ENCODE measurements at regions not wholly inside any gene's neighbourhood (a gene's known extent, or its start where the extent isn't known, plus 50 kb on each side); places are given as distances from the start of the nearest gene placed in this dataset.

DNA sequence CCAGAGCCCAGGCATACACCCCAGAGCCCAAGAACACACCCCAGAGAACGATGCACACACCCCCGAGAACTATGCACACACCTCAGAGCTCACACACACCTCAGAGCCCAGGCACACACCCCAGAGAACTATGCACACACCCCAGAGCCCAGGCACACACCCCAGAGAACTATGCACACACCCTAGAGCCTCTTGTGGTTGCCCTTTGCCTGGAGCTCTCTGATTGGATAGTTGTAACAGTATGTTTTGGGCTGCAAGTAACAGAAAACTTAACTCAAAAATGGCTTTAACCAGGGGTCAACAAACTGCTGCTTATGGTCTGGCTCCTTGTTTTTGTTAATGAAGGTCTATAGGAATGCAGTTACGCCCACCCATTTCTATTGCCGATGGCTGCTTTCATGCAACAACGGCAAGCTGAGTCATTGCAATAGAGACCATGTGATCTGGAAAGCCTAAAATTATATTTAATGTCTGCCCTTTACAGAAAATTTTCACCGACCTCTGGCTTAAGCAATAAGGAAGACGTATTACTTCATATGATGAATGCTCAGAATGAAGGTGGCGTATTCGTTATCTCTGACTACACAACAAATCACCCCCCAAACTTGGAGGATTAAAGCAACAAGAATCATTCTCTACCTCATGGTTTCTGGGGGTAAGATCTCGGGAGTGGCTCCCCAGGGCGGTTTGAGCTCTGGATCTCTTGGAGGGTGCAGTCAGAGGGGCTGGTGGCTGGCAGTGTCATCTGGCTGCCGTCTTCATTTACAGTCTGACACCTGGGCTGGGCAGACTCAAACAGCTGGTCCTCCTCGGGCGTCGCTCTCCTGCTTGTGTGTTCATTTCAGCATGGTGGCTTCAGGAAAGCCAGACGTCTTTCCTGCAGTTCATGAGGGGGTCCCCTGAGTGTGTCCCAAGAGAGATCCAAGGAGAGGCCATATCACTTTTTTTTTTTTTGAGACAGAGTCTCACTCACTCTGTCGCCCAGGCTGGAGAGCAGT is 66.3 kb upstream of the NCOR2 start:
- no peak overlapping the region for H3K27ac ChIP-seq (ENCODE audit: low read depth, low read length)
- H3K9ac ChIP-seq (ENCODE audit: low read length) = no peak overlapping the region

DNA sequence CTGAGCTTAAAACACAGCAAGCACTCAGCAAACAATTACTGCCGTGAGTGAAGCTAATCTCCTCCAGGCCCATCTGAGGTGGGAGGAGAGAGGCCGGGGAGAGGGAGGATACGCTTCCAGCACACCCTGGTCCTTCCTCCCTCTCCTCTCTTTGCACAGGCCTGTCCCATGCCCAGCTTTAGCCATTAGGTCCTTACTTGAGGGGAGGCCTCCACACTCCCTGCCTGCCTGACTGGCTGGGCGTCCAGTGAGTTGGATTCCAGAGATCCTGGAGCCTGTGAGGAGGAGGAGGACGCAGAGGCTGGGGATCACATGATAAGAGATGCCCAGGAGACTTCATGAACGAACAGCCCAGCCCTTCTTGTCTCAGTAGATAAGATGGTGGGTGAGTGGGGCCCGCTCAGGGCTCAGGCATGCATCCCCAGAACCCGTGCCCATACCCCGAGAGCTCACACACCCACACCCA is 65.1 kb upstream of the NCOR2 start:
- Histone ChIP-seq H3K27me3 (ENCODE audit: control insufficient read depth, insufficient read depth, low read length) (no peaks in the 10 kb centered on the region), H3K27ac (ENCODE audit: low read depth, low read length) (peak overlapping the region; percentile 48), H3K9ac (ENCODE audit: low read length) (no peak overlapping the region), H3K36me3 (ENCODE audit: control insufficient read depth, insufficient read depth, low read length) (no peaks in the 10 kb centered on the region), H3K4me1 (ENCODE audit: control insufficient read depth, insufficient read depth, low read length) (no peaks in the 10 kb centered on the region), H3K4me3 (ENCODE audit: low read length) (no peak overlapping the region)

More for the DNA sequence above, 66.3 kb upstream of the NCOR2 start:
- Histone ChIP-seq H3K4me1 (ENCODE audit: control insufficient read depth, insufficient read depth, low read length) (no peaks in the 10 kb centered on the region), H3K36me3 (ENCODE audit: control insufficient read depth, insufficient read depth, low read length) (no peaks in the 10 kb centered on the region), H3K27me3 (ENCODE audit: control insufficient read depth, insufficient read depth, low read length) (no peaks in the 10 kb centered on the region), H3K4me3 (ENCODE audit: low read length) (no peak overlapping the region)

DNA sequence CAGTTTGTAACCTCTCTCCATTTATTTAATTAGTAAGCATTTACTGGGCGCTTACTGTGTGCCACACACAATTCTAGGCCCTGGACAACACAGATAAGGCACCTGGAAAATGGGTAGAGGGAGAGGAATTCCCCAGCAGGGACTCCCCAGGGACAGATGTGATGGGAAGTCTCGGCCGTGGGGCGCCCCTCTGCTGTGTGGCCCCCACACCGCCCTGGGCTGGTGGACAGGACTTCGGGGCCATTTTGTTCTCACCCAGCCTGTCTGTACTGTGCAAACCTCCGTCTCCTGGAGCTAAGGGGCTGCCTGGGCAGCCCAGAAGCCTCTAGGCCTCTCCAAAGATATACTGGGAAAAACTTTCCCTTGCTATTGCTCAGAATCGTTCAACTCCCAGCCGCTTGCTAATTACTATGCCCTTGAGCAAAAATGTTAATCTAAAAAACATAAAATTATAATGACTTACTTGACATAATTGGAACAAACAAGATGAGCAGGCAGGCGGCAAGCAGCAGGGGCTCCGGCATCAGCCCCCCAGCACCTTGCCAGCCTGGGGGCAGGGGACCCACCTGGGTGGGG is 64.4 kb upstream of the NCOR2 start:
- no peak overlapping the region for H3K27ac ChIP-seq (ENCODE audit: low read depth, low read length)
- no peak overlapping the region for H3K4me3 ChIP-seq (ENCODE audit: low read length)
- H3K36me3 ChIP-seq (ENCODE audit: control insufficient read depth, insufficient read depth, low read length) = no peaks in the 10 kb centered on the region
- no peaks in the 10 kb centered on the region for H3K27me3 ChIP-seq (ENCODE audit: control insufficient read depth, insufficient read depth, low read length)
- H3K9ac ChIP-seq (ENCODE audit: low read length) = no peak overlapping the region
- no peaks in the 10 kb centered on the region for H3K4me1 ChIP-seq (ENCODE audit: control insufficient read depth, insufficient read depth, low read length)

DNA sequence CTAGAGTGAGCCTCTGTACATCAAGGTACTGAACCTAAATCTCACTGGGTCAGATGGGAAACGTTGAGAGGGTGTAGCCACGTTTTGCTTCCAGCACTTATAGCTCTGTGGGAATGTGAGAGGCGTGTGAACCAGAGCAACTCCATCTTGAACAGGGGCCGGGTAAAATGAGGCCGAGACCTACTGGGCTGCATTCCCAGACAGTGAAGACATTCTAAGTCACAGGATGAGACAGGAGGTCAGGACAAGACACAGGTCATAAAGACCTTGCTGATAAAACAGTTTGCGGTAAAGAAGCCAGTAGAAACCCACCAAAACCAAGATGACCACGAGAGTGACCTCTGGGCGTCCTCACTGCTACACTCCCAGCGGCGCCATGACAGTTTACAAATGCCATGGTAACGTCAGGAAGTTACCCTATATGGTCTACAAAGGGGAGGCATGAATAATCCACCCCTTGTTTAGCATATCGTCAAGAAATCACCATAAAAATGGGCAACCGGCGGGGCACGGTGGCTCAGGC is 63.4 kb upstream of the NCOR2 start:
- H3K4me3 ChIP-seq (ENCODE audit: low read length) = no peak overlapping the region
- H3K27ac ChIP-seq (ENCODE audit: low read depth, low read length) = no peak overlapping the region
- no peak overlapping the region for H3K9ac ChIP-seq (ENCODE audit: low read length)
- H3K36me3 ChIP-seq (ENCODE audit: control insufficient read depth, insufficient read depth, low read length) = no peaks in the 10 kb centered on the region
- peaks cover 7% of the 10 kb centered on the region for H3K4me1 ChIP-seq (ENCODE audit: control insufficient read depth, insufficient read depth, low read length)
- H3K27me3 ChIP-seq (ENCODE audit: control insufficient read depth, insufficient read depth, low read length) = no peaks in the 10 kb centered on the region

DNA sequence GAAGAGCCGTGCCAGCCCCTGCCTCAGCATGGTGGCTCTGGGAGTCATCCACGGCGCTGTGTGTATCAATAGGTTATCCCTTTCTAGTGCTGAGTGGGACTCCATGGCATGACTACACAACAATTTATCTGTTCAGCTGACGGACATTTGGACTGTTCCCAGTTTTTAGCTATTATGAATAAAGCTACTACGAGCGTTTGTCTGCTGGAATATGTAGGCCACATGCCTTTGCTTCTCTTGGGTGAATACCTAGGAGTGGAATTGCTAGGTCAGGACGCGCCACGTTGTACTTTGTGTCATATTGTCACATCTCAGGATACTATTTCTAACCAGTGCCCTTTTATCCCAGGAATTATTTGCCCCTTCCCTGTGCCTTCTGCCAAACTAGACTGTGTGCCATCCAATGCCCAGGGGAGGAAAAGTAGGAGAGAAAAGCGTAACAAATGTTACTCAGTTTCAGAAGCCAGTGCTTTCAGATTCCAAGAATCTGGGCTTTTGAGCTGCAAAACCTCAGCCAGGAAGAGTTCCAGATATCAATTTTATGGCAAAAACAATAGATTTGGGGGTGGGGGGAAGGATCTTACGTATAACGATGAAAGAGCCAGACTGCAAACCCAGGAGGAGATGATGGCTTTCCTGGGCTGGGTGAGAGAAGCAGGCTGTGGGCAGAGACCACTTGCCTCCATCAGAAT is 62.5 kb upstream of the NCOR2 start:
- H3K4me3 ChIP-seq (ENCODE audit: low read length) = no peak overlapping the region
- H3K36me3 ChIP-seq (ENCODE audit: control insufficient read depth, insufficient read depth, low read length) = no peaks in the 10 kb centered on the region
- peaks cover 9% of the 10 kb centered on the region for H3K4me1 ChIP-seq (ENCODE audit: control insufficient read depth, insufficient read depth, low read length)
- no peak overlapping the region for H3K9ac ChIP-seq (ENCODE audit: low read length)
- H3K27ac ChIP-seq (ENCODE audit: low read depth, low read length) = no peak overlapping the region
- H3K27me3 ChIP-seq (ENCODE audit: control insufficient read depth, insufficient read depth, low read length) = no peaks in the 10 kb centered on the region

DNA sequence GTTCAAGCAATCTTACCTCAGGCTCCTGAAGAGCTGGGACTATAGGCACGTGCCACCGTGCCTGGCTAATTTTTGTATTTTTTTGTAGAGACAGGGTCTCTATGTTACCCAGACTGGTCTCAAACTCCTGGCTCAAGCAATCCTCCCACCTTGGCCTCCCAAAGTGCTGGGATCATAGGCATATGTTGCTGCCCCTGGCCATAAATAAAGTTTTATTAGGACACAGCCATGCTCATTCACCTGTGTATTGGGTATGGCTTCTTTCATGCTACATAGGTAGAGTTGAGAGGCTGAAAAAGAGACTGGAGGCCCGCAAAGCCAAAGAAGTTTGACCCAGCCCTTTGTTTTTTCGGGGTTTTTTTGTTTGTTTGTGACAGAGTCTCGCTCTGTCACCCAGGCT is 61.7 kb upstream of the NCOR2 start:
- Histone ChIP-seq H3K36me3 (ENCODE audit: control insufficient read depth, insufficient read depth, low read length) (no peaks in the 10 kb centered on the region), H3K9ac (ENCODE audit: low read length) (no peak overlapping the region), H3K4me1 (ENCODE audit: control insufficient read depth, insufficient read depth, low read length) (peaks cover 9% of the 10 kb centered on the region), H3K27ac (ENCODE audit: low read depth, low read length) (no peak overlapping the region), H3K27me3 (ENCODE audit: control insufficient read depth, insufficient read depth, low read length) (no peaks in the 10 kb centered on the region), H3K4me3 (ENCODE audit: low read length) (no peak overlapping the region)

DNA sequence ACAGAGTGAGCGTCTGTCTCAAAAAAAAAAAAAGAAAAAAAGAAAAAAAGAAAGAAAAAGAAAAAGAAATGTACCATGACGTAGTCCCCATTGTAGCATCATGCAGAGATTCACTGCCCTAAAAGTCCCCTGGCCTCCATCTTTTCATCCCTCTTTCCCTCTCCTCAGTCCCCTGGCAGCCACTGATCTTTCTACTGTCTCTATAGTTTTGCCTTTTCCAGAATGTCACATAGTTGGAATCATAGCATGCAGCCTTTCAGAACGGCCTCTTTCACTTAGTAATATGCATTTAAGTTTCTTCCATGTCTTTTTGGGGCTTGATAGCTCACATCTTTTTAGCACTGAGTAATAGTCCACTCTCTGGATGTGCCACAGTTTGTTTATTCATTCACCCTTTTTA is 60.5 kb upstream of the NCOR2 start:
- Histone ChIP-seq H3K9ac (ENCODE audit: low read length) (no peak overlapping the region), H3K36me3 (ENCODE audit: control insufficient read depth, insufficient read depth, low read length) (no peaks in the 10 kb centered on the region), H3K4me1 (ENCODE audit: control insufficient read depth, insufficient read depth, low read length) (peaks cover 9% of the 10 kb centered on the region), H3K27ac (ENCODE audit: low read depth, low read length) (no peak overlapping the region), H3K4me3 (ENCODE audit: low read length) (no peak overlapping the region), H3K27me3 (ENCODE audit: control insufficient read depth, insufficient read depth, low read length) (no peaks in the 10 kb centered on the region)

DNA sequence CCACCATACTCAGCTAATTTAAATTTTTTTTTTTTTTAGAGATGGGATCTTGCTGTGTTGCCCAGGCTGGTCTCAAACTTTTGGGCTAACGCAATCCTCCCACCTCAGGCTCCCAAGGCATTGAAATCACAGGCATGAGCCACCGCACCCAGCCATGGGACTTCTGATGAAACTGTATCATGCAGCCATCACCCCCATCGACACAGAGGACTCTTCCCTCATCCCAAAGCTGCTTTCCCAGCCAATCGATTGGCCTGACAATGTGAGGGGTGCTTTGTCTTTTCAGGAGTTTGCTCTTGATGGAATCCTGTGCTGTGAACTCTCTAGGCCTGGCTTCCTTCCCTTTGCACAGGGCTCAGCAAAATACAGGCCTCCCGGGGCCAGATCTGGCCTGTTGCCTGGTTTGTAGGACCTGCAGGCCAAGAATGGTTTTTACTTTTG is 59.6 kb upstream of the NCOR2 start:
- H3K27me3 ChIP-seq (ENCODE audit: control insufficient read depth, insufficient read depth, low read length) = no peaks in the 10 kb centered on the region
- no peak overlapping the region for H3K9ac ChIP-seq (ENCODE audit: low read length)
- no peak overlapping the region for H3K4me3 ChIP-seq (ENCODE audit: low read length)
- H3K36me3 ChIP-seq (ENCODE audit: control insufficient read depth, insufficient read depth, low read length) = no peaks in the 10 kb centered on the region
- peaks cover 9% of the 10 kb centered on the region for H3K4me1 ChIP-seq (ENCODE audit: control insufficient read depth, insufficient read depth, low read length)
- no peak overlapping the region for H3K27ac ChIP-seq (ENCODE audit: low read depth, low read length)

DNA sequence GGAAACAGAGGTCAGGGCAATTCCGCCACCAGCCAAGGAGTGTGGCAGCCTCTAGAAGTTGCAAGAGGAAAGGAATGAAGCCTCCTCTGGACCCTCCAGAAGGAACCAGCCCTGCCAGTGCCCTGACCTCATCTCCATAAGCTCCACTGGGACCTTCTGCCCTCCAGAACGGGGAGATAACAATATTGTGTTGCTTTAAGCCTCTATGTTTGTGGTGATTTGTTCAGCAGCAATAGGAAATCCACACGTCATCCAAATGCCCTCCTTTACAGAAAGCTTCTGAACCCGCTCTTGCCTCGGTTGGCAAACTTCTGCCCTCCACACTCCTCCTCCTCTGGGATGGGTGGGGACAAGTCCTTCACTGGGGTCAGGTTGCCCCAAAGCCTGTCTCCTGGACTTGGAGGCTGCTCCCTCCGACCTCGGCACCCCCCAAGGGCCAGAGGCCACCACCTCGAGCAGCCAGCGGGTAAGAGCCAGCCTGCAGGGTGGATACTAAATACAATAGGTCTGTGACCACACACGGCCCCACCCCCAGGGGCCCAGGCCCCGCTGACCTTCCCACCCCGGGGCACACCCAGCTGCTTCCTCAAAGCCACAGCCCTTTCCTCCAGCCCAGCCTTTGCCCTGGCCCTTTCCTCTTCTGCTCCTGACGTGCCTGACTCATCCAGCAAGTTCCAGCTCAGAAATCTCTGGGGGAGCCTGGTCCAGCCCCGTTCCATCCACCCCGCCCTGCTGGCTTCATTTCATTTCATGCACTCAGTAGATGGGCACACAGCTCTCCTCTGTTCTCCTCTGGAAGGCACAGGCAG is 58.7 kb upstream of the NCOR2 start:
- H3K9ac ChIP-seq (ENCODE audit: low read length) = no peak overlapping the region
- no peaks in the 10 kb centered on the region for H3K27me3 ChIP-seq (ENCODE audit: control insufficient read depth, insufficient read depth, low read length)
- peaks cover 14% of the 10 kb centered on the region for H3K4me1 ChIP-seq (ENCODE audit: control insufficient read depth, insufficient read depth, low read length)
- H3K4me3 ChIP-seq (ENCODE audit: low read length) = no peak overlapping the region
- no peaks in the 10 kb centered on the region for H3K36me3 ChIP-seq (ENCODE audit: control insufficient read depth, insufficient read depth, low read length)
- H3K27ac ChIP-seq (ENCODE audit: low read depth, low read length) = peak overlapping the region; percentile 51

DNA sequence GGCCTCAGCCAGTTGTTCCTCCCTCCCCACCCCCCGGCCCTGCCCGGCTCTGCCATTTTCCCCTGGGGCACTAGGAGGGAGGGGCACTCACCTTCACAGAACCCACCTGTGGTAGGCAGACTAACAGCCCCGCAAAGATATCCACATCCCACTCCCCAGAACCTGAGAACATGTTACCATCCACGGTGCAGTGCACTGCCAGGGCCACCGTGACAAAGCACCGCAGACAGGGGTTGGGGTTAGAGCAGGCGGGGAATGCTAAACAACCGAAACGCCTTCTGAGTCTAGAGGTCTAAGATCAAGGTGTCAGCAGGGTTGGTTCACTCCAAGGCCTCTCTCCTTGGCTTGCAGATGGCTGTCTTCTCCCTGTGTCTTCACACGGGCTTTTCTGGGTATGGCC is 57.4 kb upstream of the NCOR2 start:
- Histone ChIP-seq H3K27ac (ENCODE audit: low read depth, low read length) (no peak overlapping the region), H3K9ac (ENCODE audit: low read length) (no peak overlapping the region), H3K4me1 (ENCODE audit: control insufficient read depth, insufficient read depth, low read length) (peaks cover 23% of the 10 kb centered on the region), H3K36me3 (ENCODE audit: control insufficient read depth, insufficient read depth, low read length) (no peaks in the 10 kb centered on the region), H3K27me3 (ENCODE audit: control insufficient read depth, insufficient read depth, low read length) (no peaks in the 10 kb centered on the region), H3K4me3 (ENCODE audit: low read length) (no peak overlapping the region)

DNA sequence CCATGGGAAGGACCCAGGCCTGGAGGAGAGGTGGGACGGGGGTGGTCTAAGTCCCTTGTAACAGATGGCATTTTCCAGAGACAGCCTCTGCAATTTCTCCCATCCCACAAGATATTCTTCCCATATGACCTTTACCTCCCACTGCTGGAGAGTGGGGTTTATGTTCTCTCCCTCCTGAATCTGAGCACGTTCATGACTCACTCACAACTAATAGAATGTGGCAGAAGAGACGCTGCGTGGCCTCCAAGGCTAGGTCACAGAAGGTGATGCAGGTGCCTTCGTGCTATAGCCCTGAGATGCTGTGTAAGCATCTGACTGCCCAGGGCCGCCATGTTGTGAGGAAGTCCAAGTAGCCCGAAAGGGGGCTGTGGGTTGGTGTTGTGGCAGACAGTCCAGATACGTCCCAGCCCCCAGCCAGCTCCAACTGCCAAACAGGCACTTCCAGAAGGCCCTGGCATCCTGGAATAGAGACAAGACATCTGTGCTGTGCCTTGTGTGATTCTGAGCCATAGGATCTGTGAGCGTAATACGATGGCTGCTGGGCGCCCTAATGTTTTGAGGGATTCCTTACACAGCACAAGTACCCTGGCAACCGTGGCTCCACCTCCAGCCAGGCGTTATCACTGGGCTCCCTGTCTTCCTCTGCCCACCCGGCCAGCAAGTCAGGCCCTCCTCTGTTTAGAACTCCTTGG is 56.1 kb upstream of the NCOR2 start:
- H3K27me3 ChIP-seq (ENCODE audit: control insufficient read depth, insufficient read depth, low read length) = no peaks in the 10 kb centered on the region
- H3K4me1 ChIP-seq (ENCODE audit: control insufficient read depth, insufficient read depth, low read length) = peaks cover 23% of the 10 kb centered on the region
- no peak overlapping the region for H3K9ac ChIP-seq (ENCODE audit: low read length)
- H3K36me3 ChIP-seq (ENCODE audit: control insufficient read depth, insufficient read depth, low read length) = no peaks in the 10 kb centered on the region
- no peak overlapping the region for H3K4me3 ChIP-seq (ENCODE audit: low read length)
- no peak overlapping the region for H3K27ac ChIP-seq (ENCODE audit: low read depth, low read length)
